Panc1 (cell line): ENCODE measurements at regions not wholly inside any gene's neighbourhood (a gene's known extent, or its start where the extent isn't known, plus 50 kb on each side); places are given as distances from the start of the nearest gene placed in this dataset.
"Not testable (repeated sequence)": the region's sequence is repeated elsewhere in the genome, so short reads cannot be mapped to it uniquely, and the experiment has no call there.

Experiments
- ATAC-seq: fragments of 200-7000 bp; cut with Tn5 transposase; 2 replicates; pipeline ENCODE4 v1.9.1; 2020; ENCODE audit warnings: mild to moderate bottlenecking, moderate library complexity
- BruUV-seq: library from RNA; stranded (reverse); fragments of 400-500 nt; replicated peaks from 2 replicates; lab custom pipeline; 2021; lab: Mats Ljungman, UMichigan
- CTCF ChIA-PET: fragments of 300-600 bp; sonication (Branson Sonifier 250); formaldehyde crosslinking; loops from one replicate; lab custom pipeline; 2022; ENCODE audit warnings: antibody characterized with exemption; lab: Charles Lee
- POLR2A ChIA-PET: fragments of 300-600 bp; sonication (Branson Sonifier 250); formaldehyde crosslinking; loops from one replicate; lab custom pipeline; 2022; ENCODE audit warnings: antibody characterized with exemption; lab: Charles Lee
- DNase-seq: peaks from one replicate; pipeline ENCODE4 v3.0.0-alpha.2; 2010; ENCODE audit warnings: low read depth, low spot score
- H3K27ac ChIP-seq: 2 replicates; pipeline ENCODE4 v1.5.1; 2011; ENCODE audit warnings: mild to moderate bottlenecking, low read length, inconsistent platforms
- H3K27me3 ChIP-seq: fragments of 200-500 bp; sonication (Bioruptor generic); 2 replicates; pipeline ENCODE4 v1.6.0; 2014; ENCODE audit warnings: low read length, inconsistent platforms; ENCODE audit not compliant: control insufficient read depth, insufficient read depth
- H3K36me3 ChIP-seq: fragments of 200-500 bp; sonication (Bioruptor generic); 2 replicates; pipeline ENCODE4 v1.5.1; 2014; ENCODE audit warnings: inconsistent platforms, mild to moderate bottlenecking, low read length, moderate library complexity; ENCODE audit not compliant: control insufficient read depth, insufficient read depth
- H3K4me1 ChIP-seq: 2 replicates; pipeline ENCODE4 v1.5.1; 2011; ENCODE audit warnings: inconsistent platforms, mild to moderate bottlenecking, low read length, moderate library complexity; ENCODE audit not compliant: control insufficient read depth, insufficient read depth
- H3K4me3 ChIP-seq, 2 experiments: 2 replicates each; pipeline ENCODE4 v1.5.1; 2011 to 2012; ENCODE audit warnings: low read depth in 2 of 2, low read length in 2 of 2, mild to moderate bottlenecking in 2 of 2, inconsistent platforms in 1 of 2, moderate library complexity in 1 of 2
- H3K9me3 ChIP-seq: fragments of 200-500 bp; sonication (Bioruptor generic); 2 replicates; pipeline ENCODE4 v1.5.1; 2014; ENCODE audit warnings: low read depth, mild to moderate bottlenecking, inconsistent platforms, low read length, moderate library complexity; ENCODE audit not compliant: control insufficient read depth, insufficient read depth
- CTCF ChIP-seq: fragments of 450-650 bp; IDR thresholded peaks from 2 replicates; pipeline ENCODE4 v1.5.1; 2017; ENCODE audit warnings: mild to moderate bottlenecking
- POLR2AphosphoS5 ChIP-seq: IDR thresholded peaks from 2 replicates; pipeline ENCODE4 v1.6.1; 2012; ENCODE audit warnings: mild to moderate bottlenecking, low read depth, low read length, moderate library complexity
- REST ChIP-seq, 2 experiments: IDR thresholded peaks; 2 replicates each; pipeline ENCODE4 v1.6.1; 2011 to 2012; ENCODE audit warnings: low read depth in 2 of 2, control low read depth in 1 of 2, low read length in 1 of 2, mild to moderate bottlenecking in 1 of 2, moderate library complexity in 1 of 2; ENCODE audit not compliant: insufficient read depth in 1 of 2
- SIN3A ChIP-seq: IDR thresholded peaks from 2 replicates; pipeline ENCODE4 v1.6.1; 2012; ENCODE audit warnings: low read depth, mild to moderate bottlenecking, low read length, moderate library complexity, borderline replicate concordance; ENCODE audit not compliant: insufficient read depth
- TCF7L2 ChIP-seq: IDR thresholded peaks from 2 replicates; pipeline ENCODE4 v1.6.1; 2011; ENCODE audit warnings: mild to moderate bottlenecking, low read depth, low read length, inconsistent platforms
- in situ Hi-C: cut with HindIII; loops from 2 replicates; pipeline ENCODE4 v1.10.0; 2016; ENCODE audit warnings: low sequenced_read_pairs, low pct_unique_long_range_greater_than_20kb
- intact Hi-C: fragments of 100-400 bp; cut with micrococcal nuclease; formaldehyde crosslinking; loops from one replicate; pipeline ENCODE4 v1.10.0; 2022; ENCODE audit not compliant: unreplicated experiment

GRCh38 chr16:86886651-86887050 lies 308.3 kb downstream of the FOXL1 start:
- in situ Hi-C loops = no loop called here
- DNase-seq = no peak
- H3K4me1 ChIP-seq = no peaks in the 10 kb centered on the region
- BruUV-seq = no TSS peak
- ATAC-seq = no peak
- H3K36me3 ChIP-seq = no peaks in the 10 kb centered on the region
- H3K27me3 ChIP-seq = no peaks in the 10 kb centered on the region; the same call in 1 of the 2 replicates
- H3K27ac ChIP-seq = no peak overlapping the region
- ChIA-PET CTCF (no interaction called here), POLR2A (no interaction called here)
- TF ChIP-seq REST (IDR thresholded peaks at IDR 0.05; ENCODE audit: insufficient read depth in 1 of 2, low read depth in 2 of 2, low read length in 1 of 2) (no peak), TCF7L2 (no peak), POLR2AphosphoS5 (no peak), CTCF (no peak), SIN3A (no peak)
- no peak overlapping the region for H3K4me3 ChIP-seq
- intact Hi-C loops = no loop called here
- H3K9me3 ChIP-seq = no peaks in the 10 kb centered on the region

- no TSS peak for BruUV-seq
- no peaks in the 10 kb centered on the region for H3K9me3 ChIP-seq
- H3K27ac ChIP-seq = no peak overlapping the region
- no peaks in the 10 kb centered on the region; the same call in 1 of the 2 replicates for H3K27me3 ChIP-seq
- DNase-seq = no peak
- ATAC-seq = no peak
- intact Hi-C loops = no loop called here
- H3K4me3 ChIP-seq = no peak overlapping the region
- POLR2A ChIA-PET = interaction anchor here (0.6 kb wide), 1 partner anchor 1081 kb away, joined by 4 read pairs; no protein-coding TSS in a partner anchor
- no peaks in the 10 kb centered on the region for H3K36me3 ChIP-seq
- CTCF ChIA-PET = no interaction called here
- TF ChIP-seq POLR2AphosphoS5 = no peak
- no peaks in the 10 kb centered on the region for H3K4me1 ChIP-seq
- in situ Hi-C loops = no loop called here
Measured at GRCh38 chr16:86887416-86887815, 309.1 kb downstream of the FOXL1 start.

GRCh38 chr16:86888231-86889053 lies 310.1 kb downstream of the FOXL1 start:
- Histone ChIP-seq H3K4me1 (no peaks in the 10 kb centered on the region), H3K36me3 (no peaks in the 10 kb centered on the region), H3K27ac (no peak overlapping the region), H3K4me3 (no peak overlapping the region), H3K9me3 (no peaks in the 10 kb centered on the region), H3K27me3 (no peaks in the 10 kb centered on the region; the same call in 1 of the 2 replicates)
- no peak for TF ChIP-seq CTCF
- CTCF ChIA-PET = no interaction called here
- ATAC-seq (no peak), DNase-seq (no peak)
- POLR2A ChIA-PET = no interaction called here
- intact Hi-C loops (no loop called here), in situ Hi-C loops (no loop called here)
- BruUV-seq = no TSS peak

- POLR2A ChIA-PET, BruUV-seq: not testable (repeated sequence)
Measured at GRCh38 chr16:86889054-86889366, 310.7 kb downstream of the FOXL1 start.

More at GRCh38 chr16:86889054-86889366, 310.7 kb downstream of the FOXL1 start:
- H3K4me3 ChIP-seq, H3K36me3 ChIP-seq, in situ Hi-C loops, H3K9me3 ChIP-seq, H3K27me3 ChIP-seq, intact Hi-C loops, H3K4me1 ChIP-seq, ATAC-seq, DNase-seq, CTCF ChIA-PET, H3K27ac ChIP-seq: not testable (repeated sequence)
